H1 (cell line): ENCODE measurements at regions not wholly inside any gene's neighbourhood (a gene's known extent, or its start where the extent isn't known, plus 50 kb on each side); places are given as distances from the start of the nearest gene placed in this dataset.

Experiments used
- CTCF ChIA-PET: fragments of 300-600 bp; sonication (Branson Sonifier 250); formaldehyde crosslinking; loops from one replicate; lab custom pipeline; 2021; ENCODE audit not compliant: partially characterized antibody; lab: Charles Lee
- POLR2A ChIA-PET: fragments of 300-600 bp; sonication (Branson Sonifier 250); formaldehyde crosslinking; loops from one replicate; lab custom pipeline; 2021; ENCODE audit warnings: inconsistent platforms; ENCODE audit not compliant: partially characterized antibody; lab: Charles Lee
- DNase-seq, 2 experiments: peaks; one replicate each; pipeline versions ENCODE4 v3.0.0 to v3.0.0-alpha.2; 2010 to 2022; ENCODE audit warnings: low spot score in 2 of 2, low read depth in 1 of 2, mixed read lengths in 1 of 2
- FAIRE-seq: peaks from 2 replicates; lab custom pipeline; 2011; peaks lifted over from hg19 to GRCh38; lab: Jason Lieb, UNC
- H2AFZ ChIP-seq: 2 replicates; pipeline ENCODE4 v1.8.1; 2012; ENCODE audit warnings: low read length, inconsistent platforms
- H2AK5ac ChIP-seq: 2 replicates; pipeline ENCODE4 v1.6.1; 2013; ENCODE audit warnings: low read depth, low read length
- H2BK120ac ChIP-seq: replicated peaks from 2 replicates; pipeline ENCODE3; 2013; ENCODE audit warnings: low read depth, low read length, inconsistent platforms
- H2BK12ac ChIP-seq: 2 replicates; pipeline ENCODE4 v1.6.1; 2013; ENCODE audit warnings: low read depth, low read length
- H2BK15ac ChIP-seq: 2 replicates; pipeline ENCODE4 v1.6.1; 2013; ENCODE audit warnings: low read length
- H2BK20ac ChIP-seq: 2 replicates; pipeline ENCODE4 v1.6.1; 2013; ENCODE audit warnings: low read length
- H2BK5ac ChIP-seq: 2 replicates; pipeline ENCODE4 v1.6.1; 2013; ENCODE audit warnings: low read depth, low read length
- H3K14ac ChIP-seq: 2 replicates; pipeline ENCODE4 v1.6.1; 2013; ENCODE audit warnings: inconsistent platforms; ENCODE audit not compliant: insufficient read length
- H3K18ac ChIP-seq: 2 replicates; pipeline ENCODE4 v1.6.1; 2013; ENCODE audit warnings: low read length; ENCODE audit errors: extremely low read depth
- H3K23ac ChIP-seq: 2 replicates; pipeline ENCODE4 v1.6.1; 2013; ENCODE audit warnings: inconsistent platforms; ENCODE audit not compliant: insufficient read length
- H3K23me2 ChIP-seq: 2 replicates; pipeline ENCODE4 v1.6.1; 2013; ENCODE audit warnings: low read depth, low read length
- H3K27ac ChIP-seq: 2 replicates; pipeline ENCODE4 v1.6.1; 2011; ENCODE audit warnings: low read depth, low read length, inconsistent platforms
- H3K27me3 ChIP-seq, 4 experiments: replicated peaks in 1 of 4; 1 replicate in 1 of 4; 2 replicates in 3 of 4; pipeline versions ENCODE4 v1.6.1 to v1.8.1; 2011 to 2013; ENCODE audit warnings: low read length in 3 of 4, mild to moderate bottlenecking in 3 of 4, inconsistent platforms in 2 of 4, mixed read lengths in 2 of 4, moderate library complexity in 1 of 4; ENCODE audit not compliant: control insufficient read depth in 3 of 4, insufficient read depth in 3 of 4; ENCODE audit errors: extremely low read depth in 1 of 4
- H3K36me3 ChIP-seq, 4 experiments: 2 replicates each; pipeline versions ENCODE4 v1.6.1 to v1.8.1; 2011 to 2013; ENCODE audit warnings: mild to moderate bottlenecking in 4 of 4, low read length in 3 of 4, moderate library complexity in 2 of 4, control low read depth in 1 of 4, inconsistent platforms in 1 of 4; ENCODE audit not compliant: insufficient read depth in 4 of 4, control insufficient read depth in 2 of 4
- H3K4ac ChIP-seq: replicated peaks from 2 replicates; pipeline ENCODE3; 2013; ENCODE audit warnings: low read length, low read depth, mixed read lengths, inconsistent platforms; ENCODE audit not compliant: insufficient read length
- H3K4me1 ChIP-seq, 4 experiments: replicated peaks in 1 of 4; 1 replicate in 1 of 4; 2 replicates in 3 of 4; pipeline versions ENCODE4 v1.6.1 to v1.8.1; 2011 to 2013; ENCODE audit warnings: low read length in 3 of 4, inconsistent platforms in 2 of 4, mixed read lengths in 1 of 4; ENCODE audit not compliant: insufficient read depth in 4 of 4, control insufficient read depth in 3 of 4
- H3K4me2 ChIP-seq, 2 experiments: 2 replicates each; pipeline versions ENCODE4 v1.6.1 to v1.8.1; 2011 to 2013; ENCODE audit warnings: low read depth in 2 of 2, low read length in 2 of 2, control low read depth in 1 of 2, inconsistent platforms in 1 of 2, mild to moderate bottlenecking in 1 of 2; ENCODE audit not compliant: insufficient read depth in 1 of 2
- H3K4me3 ChIP-seq, 4 experiments: fragments of 200-600, 300-600 bp in 1 of 4; sonication (generic), shearing (Covaris generic), sonication (Bioruptor Twin) in 1 of 4; 2 replicates each; pipeline versions ENCODE4 v1.5.1 to v1.8.1; 2011 to 2016; ENCODE audit warnings: low read length in 4 of 4, low read depth in 3 of 4, control low read depth in 2 of 4, inconsistent platforms in 2 of 4, mild to moderate bottlenecking in 2 of 4, mixed read lengths in 1 of 4, moderate library complexity in 1 of 4; ENCODE audit not compliant: insufficient read depth in 2 of 4; ENCODE audit errors: extremely low read depth in 1 of 4
- H3K56ac ChIP-seq: replicated peaks from 2 replicates; pipeline ENCODE3; 2013; ENCODE audit warnings: low read depth, mild to moderate bottlenecking, mixed read lengths, low read length, inconsistent platforms; ENCODE audit not compliant: insufficient read length
- H3K79me1 ChIP-seq: 2 replicates; pipeline ENCODE4 v1.6.1; 2013; ENCODE audit warnings: low read depth, low read length, control low read depth
- H3K79me2 ChIP-seq, 2 experiments: 2 replicates each; pipeline versions ENCODE4 v1.6.1 to v1.8.1; 2012 to 2013; ENCODE audit warnings: low read length in 2 of 2, mild to moderate bottlenecking in 2 of 2, inconsistent platforms in 1 of 2; ENCODE audit not compliant: insufficient read depth in 2 of 2, control insufficient read depth in 1 of 2
- H3K9ac ChIP-seq, 4 experiments: replicated peaks in 1 of 4; 1 replicate in 1 of 4; 2 replicates in 3 of 4; pipeline versions ENCODE4 v1.6.1 to v1.8.1; 2011 to 2013; ENCODE audit warnings: low read depth in 3 of 4, low read length in 3 of 4, control low read depth in 2 of 4, mild to moderate bottlenecking in 2 of 4, moderate library complexity in 2 of 4, inconsistent platforms in 1 of 4; ENCODE audit errors: extremely low read depth in 1 of 4
- H3K9me3 ChIP-seq, 2 experiments: 2 replicates each; pipeline versions ENCODE4 v1.6.1 to v1.8.1; 2012 to 2013; ENCODE audit warnings: mild to moderate bottlenecking in 2 of 2, moderate library complexity in 2 of 2, control low read depth in 1 of 2, inconsistent platforms in 1 of 2, low read depth in 1 of 2, low read length in 1 of 2, mixed read lengths in 1 of 2; ENCODE audit not compliant: insufficient read depth in 2 of 2
- H4K20me1 ChIP-seq, 2 experiments: replicated peaks in 1 of 2; 2 replicates each; pipeline versions ENCODE3 to v1.8.1; 2011 to 2013; ENCODE audit warnings: inconsistent platforms in 2 of 2, low read length in 2 of 2, mild to moderate bottlenecking in 1 of 2; ENCODE audit not compliant: insufficient read depth in 2 of 2, control insufficient read depth in 1 of 2
- H4K5ac ChIP-seq: 2 replicates; pipeline ENCODE4 v1.6.1; 2013; ENCODE audit warnings: low read length, low read depth, mixed read lengths, inconsistent platforms; ENCODE audit not compliant: insufficient read length
- H4K8ac ChIP-seq: 2 replicates; pipeline ENCODE4 v1.8.0; 2013; ENCODE audit warnings: mild to moderate bottlenecking, moderate library complexity, low read length, inconsistent platforms; ENCODE audit not compliant: insufficient read depth; ENCODE audit errors: extremely low read depth
- H4K91ac ChIP-seq: replicated peaks from 2 replicates; pipeline ENCODE3; 2013; ENCODE audit warnings: low read length, mixed read lengths, inconsistent platforms; ENCODE audit not compliant: insufficient read length
- ATF2 ChIP-seq: IDR thresholded peaks from 2 replicates; pipeline ENCODE4 v1.6.1; 2012; ENCODE audit warnings: low read length, inconsistent platforms
- CEBPB ChIP-seq: IDR thresholded peaks from 2 replicates; pipeline ENCODE4 v1.6.1; 2012; ENCODE audit warnings: low read depth, low read length
- CHD2 ChIP-seq: IDR thresholded peaks from 2 replicates; pipeline ENCODE4 v1.6.1; 2012; ENCODE audit warnings: low read length, improper control_type of control experiment
- FOSL1 ChIP-seq: IDR thresholded peaks from 2 replicates; pipeline ENCODE4 v1.6.1; 2011; ENCODE audit warnings: mild to moderate bottlenecking, low read depth, low read length, moderate library complexity; ENCODE audit not compliant: insufficient read depth
- JUND ChIP-seq: IDR thresholded peaks from 2 replicates; pipeline ENCODE4 v1.6.1; 2011; ENCODE audit warnings: mild to moderate bottlenecking, improper control_type of control experiment, low read length
- POLR2AphosphoS5 ChIP-seq: IDR thresholded peaks from 2 replicates; pipeline ENCODE4 v1.6.1; 2011; ENCODE audit warnings: low read depth, low read length
- SRF ChIP-seq: IDR thresholded peaks from 2 replicates; pipeline ENCODE4 v1.6.1; 2011; ENCODE audit warnings: mild to moderate bottlenecking, low read depth, low read length, moderate library complexity
- TEAD4 ChIP-seq: IDR thresholded peaks from 2 replicates; pipeline ENCODE4 v1.6.1; 2012; ENCODE audit warnings: low read depth, low read length, inconsistent platforms, mixed read lengths
- YY1 ChIP-seq: IDR thresholded peaks from 2 replicates; pipeline ENCODE4 v1.6.1; 2011; ENCODE audit warnings: low read depth, mild to moderate bottlenecking, low read length

- POLR2A ChIA-PET, result no interaction called here
- TF ChIP-seq TEAD4 (no peak), SRF (no peak), POLR2AphosphoS5 (no peak), CEBPB (no peak), JUND (no peak), CHD2 (no peak), YY1 (no peak), ATF2 (no peak), FOSL1 (no peak)
Measured at GRCh38 chr1:208615371-208615770, 371.2 kb upstream of the PLXNA2 start.

More at GRCh38 chr1:208615371-208615770, 371.2 kb upstream of the PLXNA2 start:
- H3K4ac ChIP-seq, result no peak overlapping the region
- H2AK5ac ChIP-seq, result no peak overlapping the region
- no peak overlapping the region for H4K91ac ChIP-seq
- H3K79me1 ChIP-seq, result no peaks in the 10 kb centered on the region
- H4K20me1 ChIP-seq, result no peaks in the 10 kb centered on the region
- no peaks in the 10 kb centered on the region for H3K36me3 ChIP-seq
- no peak overlapping the region for H2BK15ac ChIP-seq
- no peak overlapping the region for H3K4me2 ChIP-seq
- no peaks in the 10 kb centered on the region for H3K27me3 ChIP-seq
- H3K23me2 ChIP-seq, result no peaks in the 10 kb centered on the region
- no peak overlapping the region for H3K27ac ChIP-seq
- no peak overlapping the region for H2BK20ac ChIP-seq
- no peak overlapping the region for H3K14ac ChIP-seq
- H3K56ac ChIP-seq, result no peak overlapping the region
- no peak overlapping the region for H2BK120ac ChIP-seq
- no peaks in the 10 kb centered on the region for H3K79me2 ChIP-seq
- H3K9me3 ChIP-seq, result 0 out of 4 replicates have a peak, but pooled peaks cover 0 to 3% of the 10 kb centered on the region in 2 experiments
- no peaks in the 10 kb centered on the region for H3K4me1 ChIP-seq
- H2AFZ ChIP-seq, result no peak overlapping the region
- H2BK5ac ChIP-seq, result no peak overlapping the region
- DNase-seq (no peak), FAIRE-seq (no peak)
- no peak overlapping the region for H4K5ac ChIP-seq
- no peak overlapping the region for H2BK12ac ChIP-seq
- H3K23ac ChIP-seq, result no peak overlapping the region
- H3K18ac ChIP-seq, result no peak overlapping the region
- H3K4me3 ChIP-seq, result no peak overlapping the region
- no peak overlapping the region for H4K8ac ChIP-seq
- CTCF ChIA-PET, result interaction anchor here (1.0 kb wide), 1 partner anchor 10 kb away, joined by 3 read pairs; no protein-coding TSS in a partner anchor
- H3K9ac ChIP-seq, result no peak overlapping the region
